Esophagus squamous epithelium (tissue), 5 donors: ENCODE measurements at regions not wholly inside any gene's neighbourhood (a gene's known extent, or its start where the extent isn't known, plus 50 kb on each side); places are given as distances from the start of the nearest gene placed in this dataset.
"Not testable (repeated sequence)": the region's sequence is repeated elsewhere in the genome, so short reads cannot be mapped to it uniquely, and the experiment has no call there.

ENCODE experiments used
- DNase-seq: peaks from one replicate; lab custom pipeline; 2025; lab: John Stamatoyannopoulos, UW
- H3K27ac ChIP-seq, 4 donors: fragments of 200-600 bp; sonication (generic); one replicate each; pipeline ENCODE4 v1.5.1; 2016 to 2019; ENCODE audit warnings: mild to moderate bottlenecking in 1 of 4
- H3K27me3 ChIP-seq, 4 donors: fragments of 200-600 bp; sonication (generic); 1 replicate in 3 of 4; 2 replicates in 1 of 4; pipeline versions ENCODE4 v1.5.1 to v1.6.0; 2017 to 2021; ENCODE audit warnings: antibody characterized with exemption in 1 of 4
- H3K36me3 ChIP-seq, 3 donors: fragments of 200-600 bp; sonication (generic); one replicate each; pipeline ENCODE4 v1.5.1; 2016 to 2019
- H3K4me1 ChIP-seq, 3 donors: fragments of 200-600 bp; sonication (generic); one replicate each; pipeline ENCODE4 v1.5.1; 2017 to 2019
- H3K4me3 ChIP-seq, 4 donors: fragments of 200-600 bp; sonication (generic); 1 replicate in 3 of 4; 2 replicates in 1 of 4; pipeline ENCODE4 v1.5.1; 2016 to 2019; ENCODE audit warnings: mild to moderate bottlenecking in 2 of 4, moderate library complexity in 1 of 4
- H3K9me3 ChIP-seq, 3 donors: fragments of 200-600 bp; sonication (generic); one replicate each; pipeline ENCODE4 v1.5.1; 2016 to 2019
- CTCF ChIP-seq, 6 experiments: fragments of 450-650 bp in 4 of 6; fragments of 200-600 bp in 2 of 6; sonication (generic) in 2 of 6; IDR thresholded peaks; one replicate each; pipeline ENCODE4 v1.5.1; 2016 to 2019; ENCODE audit warnings: antibody characterized with exemption in 6 of 6, mild to moderate bottlenecking in 4 of 6, moderate library complexity in 4 of 6
- POLR2A ChIP-seq, 4 donors: fragments of 450-650 bp; IDR thresholded peaks; one replicate each; pipeline ENCODE4 v1.6.1; 2017; ENCODE audit warnings: antibody characterized with exemption in 4 of 4, mild to moderate bottlenecking in 4 of 4, moderate library complexity in 3 of 4
- WGBS, 2 donors: methylation state at CpG; one replicate each; pipeline ENCODE4 v1.1.5; 2018; 5-methylcytosine and 5-hydroxymethylcytosine counted together
- intact Hi-C: fragments of 100-400 bp; cut with DNase I; formaldehyde crosslinking; loops from one replicate; pipeline ENCODE4 v1.15.0; 2022
- donor health status: DM: yes; HTN: yes; CAD: no.

GRCh38 chr4:32700838-32701237, 1980.7 kb downstream of the PCDH7 start:
- H3K27me3 ChIP-seq = no peaks in the 10 kb centered on the region
- no peak overlapping the region for H3K4me3 ChIP-seq
- no peaks in the 10 kb centered on the region for H3K4me1 ChIP-seq
- DNase-seq = no peak
- intact Hi-C loops = no loop called here
- no peak overlapping the region for H3K27ac ChIP-seq
- no peaks in the 10 kb centered on the region for H3K9me3 ChIP-seq
- TF ChIP-seq POLR2A (IDR thresholded peaks at IDR 0.05) (no peak), CTCF (IDR thresholded peaks at IDR 0.05) (no peak)
- no peaks in the 10 kb centered on the region for H3K36me3 ChIP-seq
- WGBS, 2 donors = 62 to 75% methylated on average over 1 of the region's 1 CpG

DNA sequence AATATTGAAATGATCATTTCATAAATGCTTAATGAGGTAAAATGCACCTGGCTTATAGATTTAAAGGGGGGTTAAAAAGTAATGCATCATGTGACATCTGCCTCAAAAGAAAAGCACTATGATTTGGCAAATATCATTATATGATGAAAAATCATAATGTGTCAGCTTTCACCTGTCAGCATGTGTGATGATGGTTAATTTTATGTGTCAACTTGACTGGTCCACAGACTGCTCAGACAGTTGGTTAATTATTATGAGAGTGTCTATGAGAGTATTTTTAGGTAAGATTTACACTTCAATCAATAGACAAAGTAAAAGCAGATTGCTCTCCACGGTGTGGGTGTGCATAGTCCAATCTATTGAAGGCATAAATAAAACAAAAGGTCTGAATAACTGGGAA, 1986.7 kb downstream of the PCDH7 start:
- Histone ChIP-seq H3K27ac (no peak overlapping the region), H3K9me3 (no peaks in the 10 kb centered on the region), H3K4me1 (no peaks in the 10 kb centered on the region), H3K36me3 (no peaks in the 10 kb centered on the region), H3K4me3 (no peak overlapping the region), H3K27me3 (no peaks in the 10 kb centered on the region)
- 32 to 54% methylated on average over 1 of the region's 1 CpG for WGBS, 2 donors
- DNase-seq = no peak
- no peak for TF ChIP-seq POLR2A (IDR thresholded peaks at IDR 0.05)
- TF ChIP-seq CTCF (IDR thresholded peaks at IDR 0.05) = no peak
- intact Hi-C loops = no loop called here

GRCh38 chr4:32716090-32716620, 1996.0 kb downstream of the PCDH7 start:
- H3K36me3 ChIP-seq, intact Hi-C loops, DNase-seq, H3K4me3 ChIP-seq, H3K27me3 ChIP-seq, H3K27ac ChIP-seq, H3K9me3 ChIP-seq, H3K4me1 ChIP-seq: not testable (repeated sequence)
- 40 to 100% methylated on average over 1 to 2 of the region's 42 CpGs for WGBS, 2 donors

DNA sequence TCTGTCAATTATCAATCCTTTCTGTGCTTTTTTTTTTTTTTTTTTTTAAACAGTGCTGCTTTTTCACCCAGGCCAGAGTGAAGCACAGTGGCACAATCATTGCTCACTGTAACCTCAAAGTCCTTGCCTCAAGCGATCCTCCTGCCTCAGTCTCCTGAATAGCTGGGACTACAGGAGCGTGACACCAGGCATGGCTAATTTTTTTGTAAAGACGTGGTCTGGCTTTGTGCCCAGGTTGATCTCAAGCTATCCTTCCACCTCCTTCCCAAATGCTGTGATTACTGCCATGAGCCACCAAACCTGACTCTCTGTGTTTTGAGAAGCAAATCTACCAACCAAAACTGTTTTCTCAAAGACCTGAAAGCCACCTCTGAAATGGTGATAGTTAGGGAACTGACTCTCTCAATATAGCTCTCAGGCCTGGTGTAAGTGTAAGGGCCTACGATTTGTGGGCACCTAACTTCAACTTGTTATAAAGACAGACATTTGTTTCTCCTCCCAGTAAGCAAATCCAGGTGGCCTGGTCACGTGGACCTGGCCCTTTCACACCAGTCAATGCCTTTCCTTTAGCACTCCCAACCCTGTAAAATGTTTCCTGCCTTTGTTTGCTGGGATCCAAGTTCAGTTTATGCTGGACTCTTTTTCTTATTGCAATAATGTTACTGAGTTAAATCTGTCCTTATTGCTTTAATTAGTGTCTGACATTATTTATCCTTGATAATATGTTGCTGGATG, 2015.9 kb downstream of the PCDH7 start:
- WGBS, 2 donors = 49 to 51% methylated on average over 5 of the region's 5 CpGs
- H3K9me3 ChIP-seq = no peaks in the 10 kb centered on the region
- H3K4me1 ChIP-seq = no peaks in the 10 kb centered on the region
- intact Hi-C loops = no loop called here
- no peaks in the 10 kb centered on the region for H3K27me3 ChIP-seq
- DNase-seq = no peak
- H3K36me3 ChIP-seq = no peaks in the 10 kb centered on the region
- no peak overlapping the region for H3K4me3 ChIP-seq
- TF ChIP-seq POLR2A (IDR thresholded peaks at IDR 0.05) (no peak), CTCF (IDR thresholded peaks at IDR 0.05) (no peak)
- H3K27ac ChIP-seq = no peak overlapping the region

DNA sequence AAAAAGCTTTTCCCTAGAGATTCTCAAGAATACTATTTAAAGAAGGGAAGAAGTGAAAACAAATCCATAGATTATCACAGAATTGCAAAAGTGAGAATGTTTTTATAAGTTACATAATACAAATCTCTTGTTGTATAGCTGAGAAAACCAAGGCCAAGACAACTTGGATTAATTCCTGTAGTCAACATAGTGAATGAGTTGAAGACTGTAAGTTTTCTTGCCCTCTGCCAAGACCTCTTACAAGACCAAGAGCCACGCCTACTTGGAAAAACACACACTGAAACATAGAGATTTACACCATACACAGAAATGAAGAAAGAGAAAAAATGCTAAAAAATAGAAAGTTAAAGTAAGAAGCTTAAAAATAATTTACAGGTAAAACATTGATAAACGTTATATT, 2024.0 kb downstream of the PCDH7 start:
- DNase-seq = no peak
- H3K9me3 ChIP-seq = no peaks in the 10 kb centered on the region
- intact Hi-C loops = no loop called here

More for the DNA sequence above, 2024.0 kb downstream of the PCDH7 start:
- no peaks in the 10 kb centered on the region for H3K36me3 ChIP-seq
- TF ChIP-seq CTCF (IDR thresholded peaks at IDR 0.05) (no peak), POLR2A (IDR thresholded peaks at IDR 0.05) (no peak)
- no peaks in the 10 kb centered on the region for H3K27me3 ChIP-seq
- WGBS, 2 donors = 41 to 48% methylated on average over 2 of the region's 2 CpGs
- H3K27ac ChIP-seq = no peak overlapping the region
- H3K4me3 ChIP-seq = no peak overlapping the region
- no peaks in the 10 kb centered on the region for H3K4me1 ChIP-seq
